Vagina (tissue), 2 donors: ENCODE measurements at regions not wholly inside any gene's neighbourhood (a gene's known extent, or its start where the extent isn't known, plus 50 kb on each side); places are given as distances from the start of the nearest gene placed in this dataset.

Experiments used
- CTCF ChIP-seq, 3 experiments: fragments of 450-650 bp in 2 of 3; fragments of 200-600 bp in 1 of 3; sonication (generic) in 1 of 3; IDR thresholded peaks; one replicate each; pipeline ENCODE4 v1.5.1; 2017 to 2019; ENCODE audit warnings: antibody characterized with exemption in 3 of 3, mild to moderate bottlenecking in 2 of 3, moderate library complexity in 2 of 3
- POLR2A ChIP-seq, 2 donors: fragments of 450-650 bp; IDR thresholded peaks; one replicate each; pipeline ENCODE4 v1.6.1; 2017; ENCODE audit warnings: antibody characterized with exemption in 2 of 2, mild to moderate bottlenecking in 2 of 2, moderate library complexity in 2 of 2

GRCh38 chr6:88368071-88368787 is 202.1 kb upstream of the CNR1 start:
- no peak for TF ChIP-seq CTCF (IDR thresholded peaks at IDR 0.05)
- TF ChIP-seq POLR2A (IDR thresholded peaks at IDR 0.05) = no peak
